ENCODE measurements at regions not wholly inside any gene's neighbourhood (a gene's known extent, or its start where the extent isn't known, plus 50 kb on each side); places are given as distances from the start of the nearest gene placed in this dataset.

GRCh38 chr2:12064153-12064552 is 317.7 kb downstream of the LPIN1 start:
- TF ChIP-seq CTCF (conservative IDR thresholded peaks at IDR 0.05) (no peak), EZH2 (IDR thresholded peaks at IDR 0.05; ENCODE audit: low read depth) (no peak)
